H1 (cell line): ENCODE measurements at regions not wholly inside any gene's neighbourhood (a gene's known extent, or its start where the extent isn't known, plus 50 kb on each side); places are given as distances from the start of the nearest gene placed in this dataset.

Experiments used
- BRCA1 ChIP-seq: IDR thresholded peaks from 2 replicates; pipeline ENCODE4 v1.6.1; 2012; ENCODE audit warnings: low read depth, low read length, improper control_type of control experiment
- CEBPB ChIP-seq: IDR thresholded peaks from 2 replicates; pipeline ENCODE4 v1.6.1; 2012; ENCODE audit warnings: low read depth, low read length
- EZH2 ChIP-seq: fragments of 200-600 bp; sonication (generic); IDR thresholded peaks from 2 replicates; pipeline ENCODE4 v1.7.1; 2012; ENCODE audit warnings: low read depth, mild to moderate bottlenecking, moderate library complexity, low read length, inconsistent platforms; ENCODE audit not compliant: severe bottlenecking
- FOSL1 ChIP-seq: IDR thresholded peaks from 2 replicates; pipeline ENCODE4 v1.6.1; 2011; ENCODE audit warnings: mild to moderate bottlenecking, low read depth, low read length, moderate library complexity; ENCODE audit not compliant: insufficient read depth
- POLR2A ChIP-seq, 2 experiments: IDR thresholded peaks; 1 replicate in 1 of 2; 2 replicates in 1 of 2; pipeline ENCODE4 v1.6.1; 2011; ENCODE audit warnings: low read depth in 2 of 2, low read length in 2 of 2, mild to moderate bottlenecking in 2 of 2; ENCODE audit errors: control extremely low read depth in 1 of 2
- POLR2AphosphoS5 ChIP-seq: IDR thresholded peaks from 2 replicates; pipeline ENCODE4 v1.6.1; 2011; ENCODE audit warnings: low read depth, low read length
- ZNF274 ChIP-seq: IDR thresholded peaks from 2 replicates; pipeline ENCODE4 v1.7.0; 2012; ENCODE audit warnings: low read length, borderline replicate concordance; ENCODE audit errors: extremely low read depth
- TF ChIP-seq, protein P1 (sequence below), 3 experiments: IDR thresholded peaks; 1 replicate in 2 of 3; 2 replicates in 1 of 3; pipeline versions ENCODE4 v1.5.1 to v1.6.1; 2011; ENCODE audit warnings: low read length in 3 of 3, mild to moderate bottlenecking in 3 of 3, inconsistent platforms in 2 of 3, low read depth in 1 of 3, moderate library complexity in 1 of 3; ENCODE audit not compliant: insufficient read depth in 1 of 3; ENCODE audit errors: control extremely low read depth in 1 of 3

DNA sequence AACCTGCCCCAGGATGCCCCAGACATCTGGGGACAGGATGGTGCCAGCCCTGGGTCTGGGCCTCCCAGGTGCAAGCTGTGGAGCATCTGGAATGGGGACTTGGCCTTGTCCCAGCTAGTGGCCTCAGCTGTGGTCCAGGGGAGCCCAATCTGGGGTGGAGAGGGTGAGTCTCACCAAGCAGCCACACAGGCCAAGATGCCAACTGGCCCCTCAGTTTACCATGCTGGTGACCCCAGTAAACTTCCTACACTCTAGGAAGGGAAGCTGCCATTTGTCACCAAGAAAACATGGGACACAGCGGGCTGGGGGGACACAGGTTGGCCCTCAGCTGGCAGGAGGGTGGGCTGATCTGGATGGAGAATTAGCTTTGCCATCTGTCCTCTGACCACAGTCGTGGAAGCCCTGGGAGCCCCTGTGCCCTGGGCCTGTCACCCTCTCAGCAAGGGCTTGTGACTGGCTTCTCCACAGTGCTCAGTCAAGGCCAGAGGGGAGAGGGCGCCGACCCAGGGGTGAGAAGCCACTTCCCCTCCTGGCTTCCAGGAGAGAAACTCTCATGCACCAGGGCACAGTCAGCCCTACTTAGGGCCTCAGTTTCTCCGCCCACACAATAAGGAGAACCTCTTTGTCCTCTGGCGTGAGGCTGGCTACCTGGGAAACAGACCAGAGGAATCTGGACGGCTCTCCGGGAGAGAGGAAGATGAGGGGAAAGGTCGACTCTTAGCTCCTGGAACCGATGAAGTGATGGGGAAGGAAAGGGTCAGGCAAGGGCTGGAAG is 126.4 kb upstream of the SMURF2 start:
- no peak for TF ChIP-seq EZH2
- TF ChIP-seq POLR2AphosphoS5: no peak
- TF ChIP-seq POLR2A (IDR thresholded peaks at IDR 0.05; ENCODE audit: control extremely low read depth in 1 of 2, low read depth in 2 of 2, low read length in 2 of 2): no peak
- TF ChIP-seq, protein P1, sequence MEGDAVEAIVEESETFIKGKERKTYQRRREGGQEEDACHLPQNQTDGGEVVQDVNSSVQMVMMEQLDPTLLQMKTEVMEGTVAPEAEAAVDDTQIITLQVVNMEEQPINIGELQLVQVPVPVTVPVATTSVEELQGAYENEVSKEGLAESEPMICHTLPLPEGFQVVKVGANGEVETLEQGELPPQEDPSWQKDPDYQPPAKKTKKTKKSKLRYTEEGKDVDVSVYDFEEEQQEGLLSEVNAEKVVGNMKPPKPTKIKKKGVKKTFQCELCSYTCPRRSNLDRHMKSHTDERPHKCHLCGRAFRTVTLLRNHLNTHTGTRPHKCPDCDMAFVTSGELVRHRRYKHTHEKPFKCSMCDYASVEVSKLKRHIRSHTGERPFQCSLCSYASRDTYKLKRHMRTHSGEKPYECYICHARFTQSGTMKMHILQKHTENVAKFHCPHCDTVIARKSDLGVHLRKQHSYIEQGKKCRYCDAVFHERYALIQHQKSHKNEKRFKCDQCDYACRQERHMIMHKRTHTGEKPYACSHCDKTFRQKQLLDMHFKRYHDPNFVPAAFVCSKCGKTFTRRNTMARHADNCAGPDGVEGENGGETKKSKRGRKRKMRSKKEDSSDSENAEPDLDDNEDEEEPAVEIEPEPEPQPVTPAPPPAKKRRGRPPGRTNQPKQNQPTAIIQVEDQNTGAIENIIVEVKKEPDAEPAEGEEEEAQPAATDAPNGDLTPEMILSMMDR (IDR thresholded peaks at IDR 0.05; ENCODE audit: control extremely low read depth in 1 of 3, insufficient read depth in 1 of 3, low read depth in 1 of 3, low read length in 3 of 3): no peak
- no peak for TF ChIP-seq ZNF274
- TF ChIP-seq FOSL1: no peak
- TF ChIP-seq BRCA1: no peak
- TF ChIP-seq CEBPB: no peak
